Astrocyte (in vitro differentiated cells and primary cell): ENCODE measurements at regions not wholly inside any gene's neighbourhood (a gene's known extent, or its start where the extent isn't known, plus 50 kb on each side); places are given as distances from the start of the nearest gene placed in this dataset.

ENCODE experiments used
- DNase-seq: peaks from one replicate; pipeline ENCODE4 v3.0.0-alpha.2; 2010; ENCODE audit warnings: low read depth
- FAIRE-seq: peaks from 2 replicates; lab custom pipeline; 2011; peaks lifted over from hg19 to GRCh38; lab: Jason Lieb, UNC
- H2AFZ ChIP-seq: 2 replicates; pipeline ENCODE4 v1.6.0; 2012; ENCODE audit warnings: low read depth, low read length, inconsistent platforms
- H3K27ac ChIP-seq: 2 replicates; pipeline ENCODE4 v1.5.1; 2011; ENCODE audit warnings: low read depth, low read length, inconsistent platforms
- H3K27me3 ChIP-seq: 2 replicates; pipeline ENCODE4 v1.6.0; 2011; ENCODE audit warnings: low read length, inconsistent platforms; ENCODE audit not compliant: insufficient read depth
- H3K36me3 ChIP-seq: 2 replicates; pipeline ENCODE4 v1.5.1; 2011; ENCODE audit warnings: low read length, inconsistent platforms; ENCODE audit not compliant: insufficient read depth
- H3K4me1 ChIP-seq: 2 replicates; pipeline ENCODE4 v1.5.1; 2011; ENCODE audit warnings: low read length, inconsistent platforms; ENCODE audit not compliant: insufficient read depth
- H3K4me2 ChIP-seq: 2 replicates; pipeline ENCODE4 v1.6.0; 2012; ENCODE audit warnings: low read length, inconsistent platforms
- H3K4me3 ChIP-seq: 2 replicates; pipeline ENCODE4 v1.5.1; 2011; ENCODE audit warnings: low read depth, mild to moderate bottlenecking, low read length, inconsistent platforms; ENCODE audit not compliant: insufficient read depth
- H3K79me2 ChIP-seq: 2 replicates; pipeline ENCODE4 v1.6.0; 2012; ENCODE audit warnings: mild to moderate bottlenecking, low read length, inconsistent platforms; ENCODE audit not compliant: insufficient read depth
- H3K9ac ChIP-seq: 2 replicates; pipeline ENCODE4 v1.6.0; 2012; ENCODE audit warnings: mild to moderate bottlenecking, low read length, inconsistent platforms
- H3K9me3 ChIP-seq: 2 replicates; pipeline ENCODE4 v1.5.1; 2012; ENCODE audit warnings: low read depth, mild to moderate bottlenecking, low read length, inconsistent platforms; ENCODE audit not compliant: insufficient read depth
- H4K20me1 ChIP-seq: 2 replicates; pipeline ENCODE4 v1.6.0; 2012; ENCODE audit warnings: low read length, inconsistent platforms; ENCODE audit not compliant: insufficient read depth
- H3K27ac Mint-ChIP-seq: one replicate; pipeline ENCODE4 v1.8.0; 2021; ENCODE audit warnings: mild to moderate bottlenecking, mixed read lengths; ENCODE audit not compliant: unreplicated experiment
- H3K27me3 Mint-ChIP-seq: one replicate; pipeline ENCODE4 v1.8.0; 2021; ENCODE audit warnings: low read depth, mixed read lengths; ENCODE audit not compliant: unreplicated experiment
- H3K36me3 Mint-ChIP-seq: one replicate; pipeline ENCODE4 v1.8.0; 2021; ENCODE audit warnings: low read depth, mixed read lengths; ENCODE audit not compliant: unreplicated experiment
- H3K4me1 Mint-ChIP-seq: one replicate; pipeline ENCODE4 v1.8.0; 2021; ENCODE audit warnings: low read depth, mixed read lengths; ENCODE audit not compliant: unreplicated experiment
- H3K4me3 Mint-ChIP-seq: one replicate; pipeline ENCODE4 v1.8.0; 2021; ENCODE audit warnings: mild to moderate bottlenecking, moderate library complexity, mixed read lengths; ENCODE audit not compliant: unreplicated experiment
- H3K9me3 Mint-ChIP-seq: one replicate; pipeline ENCODE4 v1.8.0; 2021; ENCODE audit warnings: mild to moderate bottlenecking, mixed read lengths; ENCODE audit not compliant: unreplicated experiment
- CTCF ChIP-seq: IDR thresholded peaks from 2 replicates; pipeline ENCODE4 v1.5.1; 2011; ENCODE audit warnings: low read depth, mild to moderate bottlenecking, inconsistent platforms, low read length, moderate library complexity; ENCODE audit not compliant: insufficient read depth
- EZH2 ChIP-seq: IDR thresholded peaks from 2 replicates; pipeline ENCODE4 v1.6.1; 2012; ENCODE audit warnings: mild to moderate bottlenecking, low read length, inconsistent platforms; ENCODE audit not compliant: insufficient read depth

DNA sequence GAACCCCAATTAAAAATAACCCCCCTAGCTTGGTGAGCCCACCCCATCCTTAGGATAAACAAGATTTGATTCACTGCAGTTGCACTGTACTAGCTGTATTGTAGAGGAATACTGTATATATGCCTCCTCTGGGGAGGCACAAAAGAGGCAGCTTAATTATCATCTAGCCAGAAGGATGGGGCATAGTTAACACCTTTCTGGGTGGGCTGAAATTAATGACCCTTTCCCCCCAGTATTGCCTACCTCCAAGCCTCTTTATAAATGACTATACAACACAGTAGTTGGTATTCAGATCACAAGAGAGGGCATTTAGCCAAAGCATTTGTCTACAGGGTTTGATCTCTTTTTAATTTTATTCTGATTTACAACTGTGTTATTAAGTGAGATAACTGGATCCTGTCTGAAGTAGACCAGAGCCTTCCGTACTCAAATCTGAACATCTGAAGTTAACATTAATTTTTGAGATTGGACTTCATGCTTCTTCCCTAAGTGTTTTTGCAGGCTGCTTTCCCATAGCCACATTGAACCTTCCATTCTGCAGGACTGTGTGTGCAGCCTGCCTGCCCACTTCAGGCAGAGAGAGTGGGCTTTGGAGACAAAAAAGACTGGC is 807.0 kb upstream of the ARRDC4 start:
- DNase-seq: no peak
- H2AFZ ChIP-seq: no peak overlapping the region
- FAIRE-seq: no peak
- no peaks in the 10 kb centered on the region for H4K20me1 ChIP-seq
- H3K9me3 Mint-ChIP-seq: no peaks in the 10 kb centered on the region
- H3K4me2 ChIP-seq: no peak overlapping the region
- no peak for TF ChIP-seq CTCF
- TF ChIP-seq EZH2: no peak
- H3K27me3 Mint-ChIP-seq: no peaks in the 10 kb centered on the region
- no peak overlapping the region for H3K9ac ChIP-seq
- H3K36me3 ChIP-seq: no peaks in the 10 kb centered on the region
- H3K27ac Mint-ChIP-seq: no peak overlapping the region
- peaks cover 4% of the 10 kb centered on the region for H3K9me3 ChIP-seq
- no peaks in the 10 kb centered on the region for H3K27me3 ChIP-seq
- H3K27ac ChIP-seq: no peak overlapping the region
- no peak overlapping the region for H3K4me3 Mint-ChIP-seq
- no peaks in the 10 kb centered on the region for H3K4me1 Mint-ChIP-seq
- no peaks in the 10 kb centered on the region for H3K79me2 ChIP-seq
- H3K4me3 ChIP-seq: no peak overlapping the region
- H3K36me3 Mint-ChIP-seq: no peaks in the 10 kb centered on the region
- H3K4me1 ChIP-seq: no peaks in the 10 kb centered on the region

- Histone ChIP-seq H3K27me3 (no peaks in the 10 kb centered on the region), H3K79me2 (no peaks in the 10 kb centered on the region), H3K27ac (no peak overlapping the region), H3K4me2 (no peak overlapping the region), H3K36me3 (no peaks in the 10 kb centered on the region), H3K4me3 (no peak overlapping the region), H3K9ac (no peak overlapping the region), H3K4me1 (no peaks in the 10 kb centered on the region), H4K20me1 (no peaks in the 10 kb centered on the region), H2AFZ (no peak overlapping the region), H3K9me3 (no peaks in the 10 kb centered on the region)
- FAIRE-seq: no peak
- Mint-ChIP-seq H3K36me3 (no peaks in the 10 kb centered on the region), H3K9me3 (no peaks in the 10 kb centered on the region), H3K27me3 (peaks cover under 1% of the 10 kb centered on the region), H3K4me3 (no peak overlapping the region), H3K4me1 (no peaks in the 10 kb centered on the region), H3K27ac (no peak overlapping the region)
- TF ChIP-seq EZH2 (no peak), CTCF (no peak)
- no peak for DNase-seq
Measured at GRCh38 chr15:97156739-97157265, 803.7 kb upstream of the ARRDC4 start.

GRCh38 chr15:97162805-97163495 is 797.6 kb upstream of the ARRDC4 start:
- Histone ChIP-seq H3K27me3 (no peaks in the 10 kb centered on the region), H3K36me3 (no peaks in the 10 kb centered on the region), H3K4me1 (no peaks in the 10 kb centered on the region), H2AFZ (no peak overlapping the region), H3K27ac (no peak overlapping the region), H3K79me2 (no peaks in the 10 kb centered on the region), H4K20me1 (no peaks in the 10 kb centered on the region), H3K9ac (no peak overlapping the region), H3K9me3 (no peaks in the 10 kb centered on the region), H3K4me2 (no peak overlapping the region), H3K4me3 (no peak overlapping the region)
- no peaks in the 10 kb centered on the region for H3K36me3 Mint-ChIP-seq
- H3K4me1 Mint-ChIP-seq: no peaks in the 10 kb centered on the region
- H3K4me3 Mint-ChIP-seq: no peak overlapping the region
- DNase-seq: no peak
- no peaks in the 10 kb centered on the region for H3K9me3 Mint-ChIP-seq
- peaks cover 7% of the 10 kb centered on the region for H3K27me3 Mint-ChIP-seq
- FAIRE-seq: no peak
- no peak overlapping the region for H3K27ac Mint-ChIP-seq
- no peak for TF ChIP-seq EZH2
- no peak for TF ChIP-seq CTCF
